ENCODE measurements at regions not wholly inside any gene's neighbourhood (a gene's known extent, or its start where the extent isn't known, plus 50 kb on each side); places are given as distances from the start of the nearest gene placed in this dataset.

DNA sequence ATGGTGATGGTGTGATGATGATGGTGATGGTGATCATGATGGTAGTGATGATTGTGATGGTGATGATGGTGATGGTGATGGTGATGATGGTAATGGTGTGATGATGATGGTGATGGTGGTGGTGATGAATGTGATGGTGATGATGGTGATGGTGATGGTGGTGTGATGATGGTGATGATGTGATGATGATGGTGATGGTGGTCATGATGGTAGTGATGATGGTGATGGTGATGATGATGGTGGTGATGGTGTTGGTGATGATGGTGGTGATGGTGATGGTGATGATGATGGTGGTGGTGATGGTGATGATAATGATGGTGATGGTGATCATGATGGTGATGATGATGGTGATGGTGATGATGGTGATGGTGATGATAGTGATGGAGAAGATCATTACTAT, 120.3 kb downstream of the ZNF664 start:
- H3K27me3 Mint-ChIP-seq: peaks cover 11% of the 10 kb centered on the region
- no peak for DNase-seq (ENCODE audit: low spot score, unreplicated experiment)
- no peaks in the 10 kb centered on the region for H3K4me1 Mint-ChIP-seq (ENCODE audit: low read depth)
- no peaks in the 10 kb centered on the region for H3K9me3 Mint-ChIP-seq (ENCODE audit: low read depth)
- H3K27ac Mint-ChIP-seq: no peak overlapping the region
- H3K36me3 Mint-ChIP-seq (ENCODE audit: insufficient read depth): no peaks in the 10 kb centered on the region
- no peak overlapping the region for H3K4me3 Mint-ChIP-seq (ENCODE audit: low read depth)
- TF ChIP-seq, protein P1, sequence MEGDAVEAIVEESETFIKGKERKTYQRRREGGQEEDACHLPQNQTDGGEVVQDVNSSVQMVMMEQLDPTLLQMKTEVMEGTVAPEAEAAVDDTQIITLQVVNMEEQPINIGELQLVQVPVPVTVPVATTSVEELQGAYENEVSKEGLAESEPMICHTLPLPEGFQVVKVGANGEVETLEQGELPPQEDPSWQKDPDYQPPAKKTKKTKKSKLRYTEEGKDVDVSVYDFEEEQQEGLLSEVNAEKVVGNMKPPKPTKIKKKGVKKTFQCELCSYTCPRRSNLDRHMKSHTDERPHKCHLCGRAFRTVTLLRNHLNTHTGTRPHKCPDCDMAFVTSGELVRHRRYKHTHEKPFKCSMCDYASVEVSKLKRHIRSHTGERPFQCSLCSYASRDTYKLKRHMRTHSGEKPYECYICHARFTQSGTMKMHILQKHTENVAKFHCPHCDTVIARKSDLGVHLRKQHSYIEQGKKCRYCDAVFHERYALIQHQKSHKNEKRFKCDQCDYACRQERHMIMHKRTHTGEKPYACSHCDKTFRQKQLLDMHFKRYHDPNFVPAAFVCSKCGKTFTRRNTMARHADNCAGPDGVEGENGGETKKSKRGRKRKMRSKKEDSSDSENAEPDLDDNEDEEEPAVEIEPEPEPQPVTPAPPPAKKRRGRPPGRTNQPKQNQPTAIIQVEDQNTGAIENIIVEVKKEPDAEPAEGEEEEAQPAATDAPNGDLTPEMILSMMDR (IDR thresholded peaks at IDR 0.05; ENCODE audit: unreplicated experiment): no peak

GRCh38 chr12:124094188-124094587, 121.2 kb downstream of the ZNF664 start:
- TF ChIP-seq, protein P1 (IDR thresholded peaks at IDR 0.05; ENCODE audit: unreplicated experiment): no peak
- no peak for DNase-seq (ENCODE audit: low spot score, unreplicated experiment)
- Mint-ChIP-seq H3K4me3 (ENCODE audit: low read depth) (no peak overlapping the region), H3K4me1 (ENCODE audit: low read depth) (peaks cover 5% of the 10 kb centered on the region), H3K27me3 (peaks cover 16% of the 10 kb centered on the region), H3K27ac (no peak overlapping the region), H3K9me3 (ENCODE audit: low read depth) (no peaks in the 10 kb centered on the region), H3K36me3 (ENCODE audit: insufficient read depth) (no peaks in the 10 kb centered on the region)

DNA sequence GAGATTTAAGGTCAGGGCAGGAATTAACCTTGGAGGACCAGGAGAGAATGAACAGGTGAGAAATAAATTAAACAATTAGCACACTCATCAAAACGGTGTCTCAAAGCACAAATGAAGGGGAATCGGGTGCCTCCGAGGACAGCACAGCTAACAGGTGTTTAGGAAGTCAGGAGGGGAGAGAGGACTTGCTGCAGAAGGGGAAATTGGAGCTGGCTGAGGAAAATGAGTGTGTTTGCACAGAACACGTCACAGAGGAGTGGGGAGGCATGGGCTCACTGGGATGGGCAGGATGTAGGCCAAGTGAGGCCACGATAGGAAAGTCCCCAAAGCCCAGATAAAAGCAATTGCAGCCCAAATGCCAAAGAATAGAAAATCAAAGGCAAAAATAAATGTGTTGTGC, 121.7 kb downstream of the ZNF664 start:
- TF ChIP-seq, protein P1 (IDR thresholded peaks at IDR 0.05; ENCODE audit: unreplicated experiment): no peak
- Mint-ChIP-seq H3K4me1 (ENCODE audit: low read depth) (peaks cover 6% of the 10 kb centered on the region), H3K9me3 (ENCODE audit: low read depth) (no peaks in the 10 kb centered on the region)

DNA sequence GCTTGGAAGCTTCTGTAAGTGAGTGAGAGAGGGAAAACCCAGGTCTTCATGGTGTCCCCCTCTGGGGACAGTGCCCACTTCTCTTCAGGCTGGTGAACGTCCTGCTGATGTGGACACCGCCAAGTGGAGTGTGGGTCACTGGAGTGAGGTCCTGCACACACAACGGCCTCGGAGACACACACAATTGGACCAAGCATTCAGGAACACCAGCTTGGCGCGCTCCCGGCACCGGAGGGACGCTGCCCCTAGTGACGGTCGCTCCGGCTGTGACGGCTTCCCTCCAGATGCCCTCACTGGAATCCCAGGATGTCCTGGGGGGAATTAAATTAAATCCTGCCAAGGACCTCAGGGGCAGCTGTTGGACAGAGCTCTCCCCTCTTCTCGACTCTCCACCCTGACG, 123.1 kb downstream of the ZNF664 start:
- TF ChIP-seq, protein P1 (IDR thresholded peaks at IDR 0.05; ENCODE audit: unreplicated experiment): no peak
- H3K27me3 Mint-ChIP-seq: peaks cover 16% of the 10 kb centered on the region
- DNase-seq (ENCODE audit: low spot score, unreplicated experiment): no peak
- H3K4me3 Mint-ChIP-seq (ENCODE audit: low read depth): no peak overlapping the region
- H3K27ac Mint-ChIP-seq: no peak overlapping the region
- H3K4me1 Mint-ChIP-seq (ENCODE audit: low read depth): peaks cover 6% of the 10 kb centered on the region
- H3K36me3 Mint-ChIP-seq (ENCODE audit: insufficient read depth): no peaks in the 10 kb centered on the region
- no peaks in the 10 kb centered on the region for H3K9me3 Mint-ChIP-seq (ENCODE audit: low read depth)

More for the DNA sequence above, 121.7 kb downstream of the ZNF664 start:
- Mint-ChIP-seq H3K36me3 (ENCODE audit: insufficient read depth) (no peaks in the 10 kb centered on the region), H3K27ac (no peak overlapping the region), H3K4me3 (ENCODE audit: low read depth) (no peak overlapping the region), H3K27me3 (peaks cover 16% of the 10 kb centered on the region)
- no peak for DNase-seq (ENCODE audit: low spot score, unreplicated experiment)

GRCh38 chr12:124096869-124097434, 123.9 kb downstream of the ZNF664 start:
- H3K27ac Mint-ChIP-seq: no peak overlapping the region
- H3K9me3 Mint-ChIP-seq (ENCODE audit: low read depth): no peaks in the 10 kb centered on the region
- H3K4me3 Mint-ChIP-seq (ENCODE audit: low read depth): no peak overlapping the region
- TF ChIP-seq, protein P1 (IDR thresholded peaks at IDR 0.05; ENCODE audit: unreplicated experiment): no peak
- no peak for DNase-seq (ENCODE audit: low spot score, unreplicated experiment)
- H3K27me3 Mint-ChIP-seq: peaks cover 16% of the 10 kb centered on the region
- no peaks in the 10 kb centered on the region for H3K36me3 Mint-ChIP-seq (ENCODE audit: insufficient read depth)
- peaks cover 6% of the 10 kb centered on the region for H3K4me1 Mint-ChIP-seq (ENCODE audit: low read depth)

All from progenitor cell of endocrine pancreas (in vitro differentiated cells).